CD14-positive monocyte (primary cell): ENCODE measurements at regions not wholly inside any gene's neighbourhood (a gene's known extent, or its start where the extent isn't known, plus 50 kb on each side); places are given as distances from the start of the nearest gene placed in this dataset.

ENCODE experiments used
- DNase-seq, 3 donors: peaks; one replicate each; pipeline ENCODE4 v3.0.0-alpha.2; 2011 to 2022
- H2AFZ ChIP-seq: 2 replicates; pipeline ENCODE4 v1.6.0; 2012; ENCODE audit warnings: mild to moderate bottlenecking, low read depth, low read length, inconsistent platforms; ENCODE audit not compliant: insufficient read depth, poor library complexity, severe bottlenecking
- H3K27ac ChIP-seq, 2 donors: 1 replicate in 1 of 2; 2 replicates in 1 of 2; pipeline ENCODE4 v1.5.1; 2012 to 2013; ENCODE audit warnings: low read length in 2 of 2, control low read depth in 1 of 2, inconsistent platforms in 1 of 2, low read depth in 1 of 2, mild to moderate bottlenecking in 1 of 2
- H3K27me3 ChIP-seq, 2 donors: one replicate each; pipeline versions ENCODE4 v1.6.0 to v1.6.1; 2011 to 2013; ENCODE audit warnings: low read length in 2 of 2; ENCODE audit not compliant: control insufficient read depth in 2 of 2, insufficient read depth in 2 of 2
- H3K36me3 ChIP-seq, 2 donors: replicated peaks in 1 of 2; 1 replicate in 1 of 2; 2 replicates in 1 of 2; pipeline versions ENCODE4 v1.5.1 to v1.6.1; 2012 to 2013; ENCODE audit warnings: low read length in 2 of 2, control low read depth in 1 of 2, inconsistent platforms in 1 of 2, mild to moderate bottlenecking in 1 of 2; ENCODE audit not compliant: insufficient read depth in 2 of 2, control insufficient read depth in 1 of 2
- H3K4me1 ChIP-seq, 2 donors: 1 replicate in 1 of 2; 2 replicates in 1 of 2; pipeline versions ENCODE4 v1.5.1 to v1.6.1; 2012 to 2013; ENCODE audit warnings: low read length in 2 of 2, control low read depth in 1 of 2, inconsistent platforms in 1 of 2, mild to moderate bottlenecking in 1 of 2, moderate library complexity in 1 of 2; ENCODE audit not compliant: insufficient read depth in 2 of 2, control insufficient read depth in 1 of 2
- H3K4me2 ChIP-seq: replicated peaks from 2 replicates; pipeline ENCODE3; 2012; ENCODE audit warnings: low read length, moderate library complexity, mild to moderate bottlenecking; ENCODE audit not compliant: poor library complexity, severe bottlenecking; ENCODE audit errors: extremely low read depth
- H3K4me3 ChIP-seq, 3 experiments: fragments of 200-600 bp in 1 of 3; sonication (generic) in 1 of 3; replicated peaks in 1 of 3; 1 replicate in 2 of 3; 2 replicates in 1 of 3; pipeline ENCODE4 v1.5.1; 2011 to 2013; ENCODE audit warnings: low read length in 3 of 3, mild to moderate bottlenecking in 3 of 3, control low read depth in 2 of 3, low read depth in 2 of 3, inconsistent platforms in 1 of 3, moderate library complexity in 1 of 3
- H3K79me2 ChIP-seq: 2 replicates; pipeline ENCODE4 v1.6.0; 2012; ENCODE audit warnings: mild to moderate bottlenecking, control low read depth, inconsistent platforms, low read length, moderate library complexity; ENCODE audit not compliant: insufficient read depth
- H3K9ac ChIP-seq: 2 replicates; pipeline ENCODE4 v1.6.0; 2017; ENCODE audit warnings: low read length, mild to moderate bottlenecking; ENCODE audit not compliant: insufficient read depth, poor library complexity, severe bottlenecking
- H3K9me3 ChIP-seq, 2 donors: replicated peaks in 1 of 2; 1 replicate in 1 of 2; 2 replicates in 1 of 2; pipeline versions ENCODE4 v1.5.1 to v1.6.1; 2012 to 2013; ENCODE audit warnings: low read length in 2 of 2, control low read depth in 1 of 2; ENCODE audit not compliant: control insufficient read depth in 1 of 2, insufficient read depth in 1 of 2
- H4K20me1 ChIP-seq: 2 replicates; pipeline ENCODE4 v1.6.0; 2012; ENCODE audit warnings: mild to moderate bottlenecking, low read length, control low read depth, moderate library complexity; ENCODE audit not compliant: insufficient read depth
- H3K27ac Mint-ChIP-seq, 7 donors: one replicate each; pipeline ENCODE4 v1.8.0; 2020; ENCODE audit warnings: mild to moderate bottlenecking in 7 of 7, mixed read lengths in 7 of 7, moderate library complexity in 6 of 7, inconsistent platforms in 2 of 7
- H3K27me3 Mint-ChIP-seq, 3 donors: one replicate each; pipeline ENCODE4 v1.8.0; 2021 to 2022; ENCODE audit warnings: low read depth in 3 of 3, mild to moderate bottlenecking in 3 of 3, mixed read lengths in 3 of 3, moderate library complexity in 3 of 3, inconsistent platforms in 1 of 3
- H3K36me3 Mint-ChIP-seq, 2 donors: one replicate each; pipeline ENCODE4 v1.8.0; 2020; ENCODE audit warnings: mixed read lengths in 2 of 2, inconsistent platforms in 1 of 2, mild to moderate bottlenecking in 1 of 2
- H3K4me1 Mint-ChIP-seq: one replicate; pipeline ENCODE4 v1.8.0; 2020; ENCODE audit warnings: mild to moderate bottlenecking, mixed read lengths
- H3K4me3 Mint-ChIP-seq, 2 donors: one replicate each; pipeline ENCODE4 v1.8.0; 2020; ENCODE audit warnings: mild to moderate bottlenecking in 2 of 2, mixed read lengths in 2 of 2, moderate library complexity in 1 of 2
- H3K9me3 Mint-ChIP-seq, 7 donors: one replicate each; pipeline ENCODE4 v1.8.0; 2020 to 2022; ENCODE audit warnings: mixed read lengths in 7 of 7, mild to moderate bottlenecking in 6 of 7, moderate library complexity in 6 of 7, inconsistent platforms in 2 of 7
- CTCF ChIP-seq: fragments of 200-600 bp; IDR thresholded peaks from one replicate; pipeline ENCODE4 v1.8.0; 2022; ENCODE audit warnings: antibody characterized with exemption, mild to moderate bottlenecking
- WGBS: methylation state at CpG from one replicate; pipeline ENCODE4 v1.1.5; 2013; ENCODE audit warnings: missing lambda C conversion rate; ENCODE audit not compliant: insufficient coverage; 5-methylcytosine and 5-hydroxymethylcytosine counted together
- intact Hi-C, 2 donors: fragments of 100-400 bp; cut with micrococcal nuclease; formaldehyde crosslinking; loops; one replicate each; pipeline versions ENCODE4 v1.15.0 to v1.15.1; 2023

DNA sequence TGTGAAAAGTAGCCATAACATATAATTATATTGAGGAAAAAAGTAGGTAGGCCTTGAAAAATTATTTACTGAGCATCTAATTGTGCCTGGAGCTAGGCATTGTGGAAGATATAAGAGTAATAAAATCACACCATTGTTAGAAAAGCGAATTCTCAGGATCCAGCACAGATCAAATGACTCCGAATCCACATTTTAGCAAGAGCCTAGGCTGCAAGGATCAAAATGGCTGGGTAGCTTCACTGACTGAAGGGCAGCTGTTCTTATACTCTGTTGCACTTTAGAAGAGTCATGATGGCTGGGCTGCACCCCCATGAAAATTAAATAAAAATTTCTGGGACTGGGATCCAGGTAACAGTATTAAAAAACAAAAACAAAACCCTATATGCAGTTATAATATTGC, 67.6 kb upstream of the HMCN1 start:
- WGBS = no CpG with 5 or more reads among the region's 2 CpGs
- Histone ChIP-seq H3K36me3 (no peaks in the 10 kb centered on the region), H3K27me3 (no peaks in the 10 kb centered on the region), H3K79me2 (no peaks in the 10 kb centered on the region), H3K4me1 (peaks cover 4 to 8% of the 10 kb centered on the region in 2 donors), H3K4me2 (no peak overlapping the region), H3K9me3 (no peaks in the 10 kb centered on the region), H2AFZ (no peak overlapping the region), H3K4me3 (no peak overlapping the region), H4K20me1 (no peaks in the 10 kb centered on the region), H3K9ac (no peak overlapping the region), H3K27ac (no peak overlapping the region)
- intact Hi-C loops = no loop called here
- no peak for DNase-seq
- Mint-ChIP-seq H3K27me3 (peaks cover 0 to 3% (median 3%) of the 10 kb centered on the region in 3 donors), H3K36me3 (no peaks in the 10 kb centered on the region), H3K27ac (no peak overlapping the region), H3K4me3 (no peak overlapping the region), H3K9me3 (peaks cover 0 to 4% (median 2%) of the 10 kb centered on the region in 7 donors), H3K4me1 (peaks cover 7% of the 10 kb centered on the region)
- no peak for TF ChIP-seq CTCF

GRCh38 chr1:185663771-185664296, 70.4 kb upstream of the HMCN1 start:
- Mint-ChIP-seq H3K36me3 (no peaks in the 10 kb centered on the region), H3K4me1 (peaks cover 8% of the 10 kb centered on the region), H3K27ac (no peak overlapping the region), H3K4me3 (no peak overlapping the region), H3K27me3 (peaks cover 0 to 7% (median 3%) of the 10 kb centered on the region in 3 donors), H3K9me3 (peaks cover 0 to 4% (median 2%) of the 10 kb centered on the region in 7 donors)
- H3K9ac ChIP-seq = no peak overlapping the region
- H3K36me3 ChIP-seq = no peaks in the 10 kb centered on the region
- no peak overlapping the region for H3K27ac ChIP-seq
- H3K4me1 ChIP-seq = peaks cover 5 to 8% of the 10 kb centered on the region in 2 donors
- WGBS = no CpG with 5 or more reads among the region's 1 CpG
- intact Hi-C loops = no loop called here
- H3K79me2 ChIP-seq = no peaks in the 10 kb centered on the region
- H3K9me3 ChIP-seq = no peaks in the 10 kb centered on the region
- H4K20me1 ChIP-seq = no peaks in the 10 kb centered on the region
- no peak for DNase-seq
- no peak overlapping the region for H3K4me3 ChIP-seq
- no peak overlapping the region for H2AFZ ChIP-seq
- no peaks in the 10 kb centered on the region for H3K27me3 ChIP-seq
- TF ChIP-seq CTCF = no peak
- no peak overlapping the region for H3K4me2 ChIP-seq
